T-helper 17 cell (primary cell): ENCODE measurements at regions not wholly inside any gene's neighbourhood (a gene's known extent, or its start where the extent isn't known, plus 50 kb on each side); places are given as distances from the start of the nearest gene placed in this dataset.

ENCODE experiments used
- ATAC-seq: fragments of 150-1000 bp; cut with Tn5 transposase; 2 replicates; pipeline ENCODE4 v1.10.0; 2021; ENCODE audit warnings: mild to moderate bottlenecking, moderate library complexity
- DNase-seq, 3 donors: peaks; one replicate each; pipeline versions ENCODE4 v3.0.0 to v3.0.0-alpha.2; 2020 to 2021
- H3K9me3 ChIP-seq: one replicate; pipeline ENCODE4 v1.7.0; 2013; ENCODE audit warnings: low read length, mild to moderate bottlenecking; ENCODE audit not compliant: control insufficient read depth, poor library complexity, severe bottlenecking
- H3K27ac Mint-ChIP-seq: one replicate; pipeline ENCODE4 v1.8.0; 2022; ENCODE audit warnings: mild to moderate bottlenecking, moderate library complexity, mixed read lengths
- H3K27me3 Mint-ChIP-seq: one replicate; pipeline ENCODE4 v1.8.0; 2022; ENCODE audit warnings: mixed read lengths
- H3K36me3 Mint-ChIP-seq: one replicate; pipeline ENCODE4 v1.8.0; 2022; ENCODE audit warnings: low read depth, mixed read lengths
- H3K4me1 Mint-ChIP-seq: one replicate; pipeline ENCODE4 v1.8.0; 2022; ENCODE audit warnings: mild to moderate bottlenecking, mixed read lengths
- H3K4me3 Mint-ChIP-seq: one replicate; pipeline ENCODE4 v1.8.0; 2022; ENCODE audit warnings: mild to moderate bottlenecking, moderate library complexity, mixed read lengths

DNA sequence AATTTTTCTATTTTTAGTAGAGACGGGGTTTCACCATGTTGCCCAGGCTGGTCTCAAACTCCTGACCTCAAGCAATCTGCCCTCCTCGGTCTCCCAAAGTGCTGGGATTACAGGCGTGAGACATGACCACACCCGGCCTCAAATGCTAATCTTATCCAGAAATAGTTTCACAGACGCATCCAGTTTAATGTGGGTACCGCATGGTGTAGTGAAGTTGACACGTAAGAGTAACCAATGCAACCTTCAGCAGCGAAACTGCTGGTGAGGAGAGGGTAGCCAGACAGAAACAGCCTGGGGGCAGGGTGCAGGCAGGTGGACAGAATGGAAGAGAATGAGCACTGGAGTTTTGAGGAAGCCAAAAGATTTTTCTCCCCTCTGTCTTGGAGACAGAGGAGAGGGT, 63.5 kb upstream of the FAM180A start:
- Mint-ChIP-seq H3K27ac (no peak overlapping the region), H3K36me3 (no peaks in the 10 kb centered on the region), H3K4me1 (peaks cover 5% of the 10 kb centered on the region), H3K27me3 (peaks cover 4% of the 10 kb centered on the region), H3K4me3 (no peak overlapping the region)
- H3K9me3 ChIP-seq = no peaks in the 10 kb centered on the region
- ATAC-seq (no peak), DNase-seq (no peak)

DNA sequence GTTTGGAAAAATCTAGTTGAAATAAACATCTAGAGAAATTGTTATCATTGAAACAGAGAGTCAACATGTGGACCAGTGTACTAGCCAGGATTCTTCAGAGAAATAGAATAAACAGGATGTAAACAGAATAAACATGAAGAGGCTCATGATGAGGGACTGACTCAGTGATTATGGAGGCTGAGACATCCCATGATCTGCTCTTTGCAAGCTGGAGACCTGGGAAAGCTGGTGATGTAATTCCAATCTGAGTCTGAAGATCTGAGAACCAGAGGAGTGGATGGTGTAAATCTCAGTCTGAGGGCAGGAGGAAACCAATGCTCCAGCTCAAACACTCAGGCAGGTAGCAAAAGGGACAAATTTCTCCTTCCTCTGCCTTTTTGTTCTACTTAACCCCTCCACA, 62.9 kb upstream of the FAM180A start:
- Mint-ChIP-seq H3K36me3 (no peaks in the 10 kb centered on the region), H3K4me1 (peaks cover 5% of the 10 kb centered on the region), H3K4me3 (no peak overlapping the region), H3K27me3 (peaks cover 4% of the 10 kb centered on the region), H3K27ac (no peak overlapping the region)
- no peaks in the 10 kb centered on the region for H3K9me3 ChIP-seq
- ATAC-seq (no peak), DNase-seq (no peak)

GRCh38 chr7:135808206-135808605, 59.6 kb upstream of the FAM180A start:
- DNase-seq (no peak), ATAC-seq (no peak)
- no peak overlapping the region for H3K4me3 Mint-ChIP-seq
- H3K4me1 Mint-ChIP-seq = peaks cover 5% of the 10 kb centered on the region
- no peaks in the 10 kb centered on the region for H3K36me3 Mint-ChIP-seq
- H3K27ac Mint-ChIP-seq = peak overlapping the region; percentile 19
- H3K9me3 ChIP-seq = no peaks in the 10 kb centered on the region
- no peaks in the 10 kb centered on the region for H3K27me3 Mint-ChIP-seq

- Mint-ChIP-seq H3K36me3 (no peaks in the 10 kb centered on the region), H3K27ac (no peak overlapping the region), H3K4me3 (no peak overlapping the region), H3K27me3 (peaks cover 7% of the 10 kb centered on the region), H3K4me1 (peaks cover 21% of the 10 kb centered on the region)
- H3K9me3 ChIP-seq = no peaks in the 10 kb centered on the region
- ATAC-seq (no peak), DNase-seq (no peak)
Measured at GRCh38 chr7:135803143-135803542, 54.5 kb upstream of the FAM180A start.

- H3K9me3 ChIP-seq = no peaks in the 10 kb centered on the region
- ATAC-seq (no peak), DNase-seq (no peak)
- Mint-ChIP-seq H3K4me1 (peaks cover 23% of the 10 kb centered on the region), H3K4me3 (no peak overlapping the region), H3K36me3 (no peaks in the 10 kb centered on the region), H3K27ac (no peak overlapping the region), H3K27me3 (peaks cover 7% of the 10 kb centered on the region)
Measured at GRCh38 chr7:135802697-135803096, 54.1 kb upstream of the FAM180A start.

DNA sequence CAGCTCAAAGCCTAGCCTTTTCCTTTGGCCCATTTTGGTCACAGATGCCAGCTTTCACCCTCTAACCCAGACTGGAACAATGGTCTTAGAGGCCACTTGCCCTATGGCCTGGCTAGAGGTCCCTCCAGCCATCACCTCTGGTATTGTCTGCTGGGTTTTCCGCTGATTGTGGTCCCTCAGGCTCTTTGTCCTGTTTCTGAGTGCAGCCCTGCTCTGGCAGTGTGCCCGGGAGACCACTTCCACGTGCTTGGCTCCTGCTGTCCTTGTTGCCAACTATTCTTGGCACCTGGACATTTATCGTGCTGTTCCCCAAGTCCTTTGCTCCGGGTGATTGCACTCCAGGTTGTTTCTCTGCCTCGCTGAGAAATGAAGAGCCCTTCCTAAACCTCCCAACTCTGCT, 53.3 kb upstream of the FAM180A start:
- peaks cover 7% of the 10 kb centered on the region for H3K27me3 Mint-ChIP-seq
- H3K36me3 Mint-ChIP-seq = no peaks in the 10 kb centered on the region
- no peak for DNase-seq
- no peak overlapping the region for H3K27ac Mint-ChIP-seq
- H3K4me1 Mint-ChIP-seq = peaks cover 29% of the 10 kb centered on the region
- peak overlapping the region; percentile 19 for H3K4me3 Mint-ChIP-seq
- no peaks in the 10 kb centered on the region for H3K9me3 ChIP-seq
- ATAC-seq = no peak

DNA sequence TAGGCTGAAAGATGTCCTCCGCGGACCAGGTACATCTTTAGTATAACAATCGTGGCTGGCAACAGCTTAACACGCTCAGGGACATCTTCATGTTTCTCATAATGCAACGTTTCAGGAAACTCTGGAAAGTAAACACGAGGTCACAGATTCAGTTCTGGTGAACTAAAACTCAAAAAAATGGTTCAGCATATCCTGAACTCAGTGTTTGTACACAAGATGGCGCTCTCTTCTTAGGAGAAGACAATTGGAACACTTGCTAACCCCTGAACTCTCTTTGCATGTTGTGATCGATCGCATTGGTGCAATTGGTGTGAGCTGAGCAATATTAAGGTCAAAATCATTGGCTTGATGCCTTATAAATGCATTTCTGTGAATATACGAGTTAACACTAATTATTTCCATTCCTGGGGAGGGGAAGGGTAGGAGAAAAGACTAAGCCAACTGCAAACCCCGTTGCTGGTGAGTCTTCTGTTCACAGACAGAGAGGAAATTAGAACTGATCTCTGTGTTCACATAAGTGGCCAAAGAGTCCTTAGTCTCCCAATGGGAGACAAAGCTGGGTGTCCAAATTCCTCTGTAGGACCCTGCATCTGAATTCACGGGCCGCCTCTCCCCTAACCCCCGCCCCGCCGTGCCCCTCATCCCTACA, 52.6 kb upstream of the FAM180A start:
- H3K36me3 Mint-ChIP-seq = no peaks in the 10 kb centered on the region
- H3K4me1 Mint-ChIP-seq = peaks cover 36% of the 10 kb centered on the region
- H3K9me3 ChIP-seq = no peaks in the 10 kb centered on the region
- H3K27me3 Mint-ChIP-seq = peaks cover 7% of the 10 kb centered on the region
- H3K27ac Mint-ChIP-seq = no peak overlapping the region
- H3K4me3 Mint-ChIP-seq = peak overlapping the region; percentile 75
- ATAC-seq (peak; percentile 83), DNase-seq (peak in 1 of 3 donors; percentile 12)

DNA sequence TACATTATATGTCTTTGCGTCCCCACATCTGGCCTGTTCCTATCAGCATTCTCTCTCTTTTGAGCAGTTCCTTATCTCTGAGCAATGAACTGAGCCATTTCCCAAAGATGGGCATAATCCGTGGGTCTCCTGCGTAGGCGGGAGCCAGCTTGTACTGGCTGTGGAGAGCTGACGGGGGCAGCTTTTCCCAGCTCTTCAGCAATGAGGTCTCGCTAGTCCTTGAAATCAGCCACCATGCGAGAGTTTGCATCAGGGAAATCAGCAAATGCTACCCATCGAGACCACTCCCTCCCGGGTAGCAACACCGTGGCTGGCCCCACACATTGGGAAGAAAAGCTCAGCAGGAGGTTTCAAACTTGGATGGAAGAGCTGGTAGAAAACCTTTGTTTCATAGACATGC, 51.9 kb upstream of the FAM180A start:
- H3K27me3 Mint-ChIP-seq = peaks cover 7% of the 10 kb centered on the region
- H3K9me3 ChIP-seq = no peaks in the 10 kb centered on the region
- H3K4me3 Mint-ChIP-seq = no peak overlapping the region
- no peak for DNase-seq
- ATAC-seq = no peak
- H3K27ac Mint-ChIP-seq = no peak overlapping the region
- peaks cover 37% of the 10 kb centered on the region for H3K4me1 Mint-ChIP-seq
- H3K36me3 Mint-ChIP-seq = no peaks in the 10 kb centered on the region

GRCh38 chr7:135799881-135800280, 51.3 kb upstream of the FAM180A start:
- H3K36me3 Mint-ChIP-seq = no peaks in the 10 kb centered on the region
- H3K4me1 Mint-ChIP-seq = peaks cover 37% of the 10 kb centered on the region
- DNase-seq = no peak
- no peak overlapping the region for H3K27ac Mint-ChIP-seq
- no peak for ATAC-seq
- peaks cover 7% of the 10 kb centered on the region for H3K27me3 Mint-ChIP-seq
- H3K4me3 Mint-ChIP-seq = no peak overlapping the region
- no peaks in the 10 kb centered on the region for H3K9me3 ChIP-seq
